GM23338 (cell line): ENCODE measurements at regions not wholly inside any gene's neighbourhood (a gene's known extent, or its start where the extent isn't known, plus 50 kb on each side); places are given as distances from the start of the nearest gene placed in this dataset.

ENCODE experiments used
- ATAC-seq: fragments of 200-7000 bp; cut with Tn5 transposase; 3 replicates; pipeline ENCODE4 v1.9.1; 2020
- DNase-seq: peaks from one replicate; pipeline ENCODE4 v3.0.0-alpha.2; 2015; ENCODE audit warnings: low spot score
- H2AFZ ChIP-seq: fragments of 200-600 bp; sonication (generic); 2 replicates; pipeline ENCODE4 v1.8.0; 2016; ENCODE audit warnings: antibody characterized with exemption, mild to moderate bottlenecking, moderate library complexity
- H3F3A ChIP-seq: fragments of 200-600 bp; sonication (generic); replicated peaks from 2 replicates; pipeline ENCODE4 v1.8.0; 2017; ENCODE audit warnings: antibody characterized with exemption, mixed run types, low read depth
- H3K27ac ChIP-seq: fragments of 200-600 bp; sonication (generic); 2 replicates; pipeline ENCODE4 v1.6.1; 2016; ENCODE audit warnings: low read depth
- H3K27me3 ChIP-seq: fragments of 200-600 bp; sonication (generic); 2 replicates; pipeline ENCODE4 v1.8.0; 2016; ENCODE audit warnings: mild to moderate bottlenecking, mixed run types, moderate library complexity; ENCODE audit not compliant: insufficient read depth
- H3K36me3 ChIP-seq: fragments of 200-600 bp; sonication (generic); 2 replicates; pipeline ENCODE4 v1.8.0; 2016; ENCODE audit warnings: mild to moderate bottlenecking; ENCODE audit not compliant: insufficient read depth
- H3K4me1 ChIP-seq: fragments of 200-600 bp; sonication (generic); 2 replicates; pipeline ENCODE4 v1.8.0; 2016; ENCODE audit warnings: mild to moderate bottlenecking, moderate library complexity; ENCODE audit not compliant: insufficient read depth
- H3K4me2 ChIP-seq: fragments of 200-600 bp; sonication (generic); 2 replicates; pipeline ENCODE4 v1.7.1; 2017; ENCODE audit warnings: mixed run types
- H3K4me3 ChIP-seq: fragments of 200-600 bp; sonication (generic); 2 replicates; pipeline ENCODE4 v1.6.1; 2016; ENCODE audit warnings: mixed run types
- H3K79me2 ChIP-seq: fragments of 200-600 bp; sonication (generic); replicated peaks from 2 replicates; pipeline ENCODE4 v1.8.0; 2017; ENCODE audit warnings: mild to moderate bottlenecking; ENCODE audit not compliant: insufficient read depth
- H3K9me2 ChIP-seq: fragments of 200-600 bp; sonication (generic); 2 replicates; pipeline ENCODE4 v1.8.0; 2017; ENCODE audit not compliant: insufficient read depth
- H4K20me1 ChIP-seq: fragments of 200-600 bp; sonication (generic); replicated peaks from 2 replicates; pipeline ENCODE4 v1.8.0; 2017; ENCODE audit warnings: mild to moderate bottlenecking; ENCODE audit not compliant: insufficient read depth
- H3K27ac Mint-ChIP-seq: 2 replicates; pipeline ENCODE4 v1.8.0; 2020; ENCODE audit warnings: inconsistent platforms, mild to moderate bottlenecking, moderate library complexity, mixed read lengths
- H3K27me3 Mint-ChIP-seq: 3 replicates; pipeline ENCODE4 v1.8.0; 2022; ENCODE audit warnings: low read depth, mild to moderate bottlenecking, moderate library complexity, mixed read lengths, inconsistent platforms; ENCODE audit not compliant: insufficient read depth, poor library complexity
- H3K36me3 Mint-ChIP-seq: 3 replicates; pipeline ENCODE4 v1.8.0; 2021; ENCODE audit warnings: low read depth, mild to moderate bottlenecking, inconsistent platforms, moderate library complexity, mixed read lengths
- H3K4me1 Mint-ChIP-seq: 3 replicates; pipeline ENCODE4 v1.8.0; 2020; ENCODE audit warnings: mild to moderate bottlenecking, inconsistent platforms, mixed read lengths
- H3K4me3 Mint-ChIP-seq: 3 replicates; pipeline ENCODE4 v1.8.0; 2021; ENCODE audit warnings: moderate library complexity, mild to moderate bottlenecking, inconsistent platforms, mixed read lengths
- H3K9me3 Mint-ChIP-seq: 3 replicates; pipeline ENCODE4 v1.8.0; 2020; ENCODE audit warnings: moderate library complexity, mild to moderate bottlenecking, inconsistent platforms, mixed read lengths
- CTCF ChIP-seq, 2 experiments: fragments of 200-600 bp in 1 of 2; sonication (generic) in 1 of 2; conservative IDR thresholded peaks; 2 replicates each; pipeline versions ENCODE4 v1.5.1 to v1.6.1; 2016 to 2017; ENCODE audit warnings: antibody characterized with exemption in 2 of 2, low read depth in 2 of 2, mild to moderate bottlenecking in 2 of 2, moderate library complexity in 1 of 2
- ETS1 ChIP-seq: IDR thresholded peaks from 2 replicates; pipeline ENCODE4 v1.6.1; 2016; ENCODE audit warnings: antibody characterized with exemption
- EZH2 ChIP-seq: fragments of 200-600 bp; sonication (generic); IDR thresholded peaks from one replicate; pipeline ENCODE4 v1.8.0; 2017; ENCODE audit warnings: antibody characterized with exemption, mild to moderate bottlenecking, low read depth; ENCODE audit not compliant: unreplicated experiment
- EZH2phosphoT487 ChIP-seq: fragments of 200-600 bp; sonication (generic); IDR thresholded peaks from one replicate; pipeline ENCODE4 v1.8.1; 2018; ENCODE audit warnings: antibody characterized with exemption; ENCODE audit not compliant: unreplicated experiment
- JUNB ChIP-seq: IDR thresholded peaks from one replicate; pipeline ENCODE4 v1.6.1; 2016; ENCODE audit warnings: antibody characterized with exemption; ENCODE audit not compliant: unreplicated experiment
- NANOG ChIP-seq: IDR thresholded peaks from 2 replicates; pipeline ENCODE4 v1.6.1; 2016; ENCODE audit warnings: antibody characterized with exemption, borderline replicate concordance
- POLR2AphosphoS5 ChIP-seq: IDR thresholded peaks from 2 replicates; pipeline ENCODE4 v1.6.1; 2016; ENCODE audit warnings: antibody characterized with exemption, low read depth
- STAT1 ChIP-seq: IDR thresholded peaks from one replicate; pipeline ENCODE4 v1.6.1; 2016; ENCODE audit warnings: antibody characterized with exemption; ENCODE audit not compliant: unreplicated experiment
- ZNF114 ChIP-seq: fragments of 250-450 bp; sonication (Bioruptor Pico); IDR thresholded peaks from 2 replicates; pipeline ENCODE4 v1.5.0; 2020; ENCODE audit warnings: mild to moderate bottlenecking, moderate library complexity
- ZNF462 ChIP-seq: fragments of 250-450 bp; sonication (Bioruptor Pico); IDR thresholded peaks from 2 replicates; pipeline ENCODE4 v1.5.0; 2020; ENCODE audit warnings: mild to moderate bottlenecking, moderate library complexity

GRCh38 chr11:90355200-90355599, 132.4 kb upstream of the CHORDC1 start:
- Mint-ChIP-seq H3K36me3 (no peaks in the 10 kb centered on the region), H3K27ac (no peak overlapping the region; the same call in 1 of the 2 replicates), H3K9me3 (no peaks in the 10 kb centered on the region), H3K4me1 (no peaks in the 10 kb centered on the region), H3K4me3 (no peak overlapping the region), H3K27me3 (no peaks in the 10 kb centered on the region)
- H3K27me3 ChIP-seq = no peaks in the 10 kb centered on the region
- DNase-seq (no peak), ATAC-seq (no peak)
- no peak overlapping the region for H3K27ac ChIP-seq
- H3K4me2 ChIP-seq = no peak overlapping the region
- no peaks in the 10 kb centered on the region for H3K36me3 ChIP-seq
- H3K79me2 ChIP-seq = no peaks in the 10 kb centered on the region
- H4K20me1 ChIP-seq = no peaks in the 10 kb centered on the region
- H2AFZ ChIP-seq = no peak overlapping the region
- TF ChIP-seq ZNF114 (CRISPR knock-in tag) (no peak), NANOG (no peak), EZH2 (no peak)
- H3K4me1 ChIP-seq = no peaks in the 10 kb centered on the region
- no peaks in the 10 kb centered on the region for H3K9me2 ChIP-seq
- no peaks in the 10 kb centered on the region for H3F3A ChIP-seq
- no peak overlapping the region for H3K4me3 ChIP-seq

GRCh38 chr11:90349731-90350130, 126.9 kb upstream of the CHORDC1 start:
- no peak for ATAC-seq
- Mint-ChIP-seq H3K27me3 (peaks cover 2% of the 10 kb centered on the region), H3K9me3 (no peaks in the 10 kb centered on the region), H3K4me3 (no peak overlapping the region), H3K36me3 (no peaks in the 10 kb centered on the region), H3K27ac (no peak overlapping the region), H3K4me1 (peaks cover 3% of the 10 kb centered on the region)
- Histone ChIP-seq H3K27ac (no peak overlapping the region), H3K9me2 (no peaks in the 10 kb centered on the region), H3K36me3 (no peaks in the 10 kb centered on the region), H3K4me2 (no peak overlapping the region), H4K20me1 (no peaks in the 10 kb centered on the region), H3K4me1 (no peaks in the 10 kb centered on the region), H3F3A (no peaks in the 10 kb centered on the region), H2AFZ (no peak overlapping the region), H3K79me2 (no peaks in the 10 kb centered on the region), H3K27me3 (no peaks in the 10 kb centered on the region), H3K4me3 (no peak overlapping the region)
- no peak for DNase-seq
- TF ChIP-seq POLR2AphosphoS5 (no peak), ZNF114 (CRISPR knock-in tag) (no peak), ETS1 (no peak), STAT1 (no peak), EZH2 (no peak), ZNF462 (no peak), JUNB (no peak), NANOG (no peak), CTCF (conservative IDR thresholded peaks at IDR 0.05; ENCODE audit: low read depth in 2 of 2) (no peak), EZH2phosphoT487 (no peak)
